ENCODE measurements at regions not wholly inside any gene's neighbourhood (a gene's known extent, or its start where the extent isn't known, plus 50 kb on each side); places are given as distances from the start of the nearest gene placed in this dataset.

- no peak for DNase-seq (ENCODE audit: low spot score)
Observed at GRCh38 chr3:31346542-31346979, 186.2 kb upstream of the STT3B start.

- DNase-seq (ENCODE audit: low spot score), result no peak
Observed at GRCh38 chr3:31349001-31349748, 183.6 kb upstream of the STT3B start.

- DNase-seq (ENCODE audit: low spot score), result no peak
Observed at GRCh38 chr3:31350307-31350706, 182.4 kb upstream of the STT3B start.

- no peak for DNase-seq (ENCODE audit: low spot score)
Observed at GRCh38 chr3:31352331-31352730, 180.4 kb upstream of the STT3B start.

- no peak for DNase-seq (ENCODE audit: low spot score)
Observed at GRCh38 chr3:31353166-31353565, 179.6 kb upstream of the STT3B start.

GRCh38 chr3:31354373-31354772 lies 178.4 kb upstream of the STT3B start:
- no peak for DNase-seq (ENCODE audit: low spot score)

- no peak for DNase-seq (ENCODE audit: low spot score)
Observed at GRCh38 chr3:31355807-31356206, 176.9 kb upstream of the STT3B start.

- DNase-seq (ENCODE audit: low spot score), result no peak
Observed at GRCh38 chr3:31356941-31357340, 175.8 kb upstream of the STT3B start.

GRCh38 chr3:31357451-31357850 lies 175.3 kb upstream of the STT3B start:
- no peak for DNase-seq (ENCODE audit: low spot score)

GRCh38 chr3:31358473-31359070 lies 174.2 kb upstream of the STT3B start:
- DNase-seq (ENCODE audit: low spot score), result no peak

GRCh38 chr3:31361371-31362273 lies 171.1 kb upstream of the STT3B start:
- DNase-seq (ENCODE audit: low spot score), result peak; percentile 67

- no peak for DNase-seq (ENCODE audit: low spot score)
Observed at GRCh38 chr3:31364188-31364587, 168.5 kb upstream of the STT3B start.

- DNase-seq (ENCODE audit: low spot score), result peak; percentile 39
Observed at GRCh38 chr3:31364711-31365110, 168.0 kb upstream of the STT3B start.

GRCh38 chr3:31367518-31367917 lies 165.2 kb upstream of the STT3B start:
- no peak for DNase-seq (ENCODE audit: low spot score)

- DNase-seq (ENCODE audit: low spot score), result no peak
Observed at GRCh38 chr3:31369637-31370379, 162.9 kb upstream of the STT3B start.

GRCh38 chr3:31370380-31370666 lies 162.4 kb upstream of the STT3B start:
- DNase-seq (ENCODE audit: low spot score), result no peak

- DNase-seq (ENCODE audit: low spot score), result no peak
Observed at GRCh38 chr3:31370681-31371080, 162.0 kb upstream of the STT3B start.

GRCh38 chr3:31371484-31372177 lies 161.1 kb upstream of the STT3B start:
- no peak for DNase-seq (ENCODE audit: low spot score)

GRCh38 chr3:31373681-31374080 lies 159.0 kb upstream of the STT3B start:
- no peak for DNase-seq (ENCODE audit: low spot score)

GRCh38 chr3:31377045-31377642 lies 155.6 kb upstream of the STT3B start:
- DNase-seq (ENCODE audit: low spot score), result peak; percentile 26

GRCh38 chr3:31378231-31378630 lies 154.5 kb upstream of the STT3B start:
- DNase-seq (ENCODE audit: low spot score), result no peak

All from GM03348 (cell line).